Body of pancreas (tissue), 4 donors: ENCODE measurements at regions not wholly inside any gene's neighbourhood (a gene's known extent, or its start where the extent isn't known, plus 50 kb on each side); places are given as distances from the start of the nearest gene placed in this dataset.
"Not testable (repeated sequence)": the region's sequence is repeated elsewhere in the genome, so short reads cannot be mapped to it uniquely, and the experiment has no call there.

ENCODE experiments used
- POLR2A ChIP-seq, 3 donors: fragments of 450-650 bp; IDR thresholded peaks; one replicate each; pipeline ENCODE4 v1.6.1; 2016; ENCODE audit warnings: antibody characterized with exemption in 3 of 3, mild to moderate bottlenecking in 2 of 3
- TF ChIP-seq, protein P1 (sequence below), 7 experiments: fragments of 450-650 bp in 4 of 7; fragments of 200-600 bp in 3 of 7; sonication (generic) in 3 of 7; IDR thresholded peaks; one replicate each; pipeline ENCODE4 v1.5.1; 2016 to 2019; ENCODE audit warnings: antibody characterized with exemption in 7 of 7

DNA sequence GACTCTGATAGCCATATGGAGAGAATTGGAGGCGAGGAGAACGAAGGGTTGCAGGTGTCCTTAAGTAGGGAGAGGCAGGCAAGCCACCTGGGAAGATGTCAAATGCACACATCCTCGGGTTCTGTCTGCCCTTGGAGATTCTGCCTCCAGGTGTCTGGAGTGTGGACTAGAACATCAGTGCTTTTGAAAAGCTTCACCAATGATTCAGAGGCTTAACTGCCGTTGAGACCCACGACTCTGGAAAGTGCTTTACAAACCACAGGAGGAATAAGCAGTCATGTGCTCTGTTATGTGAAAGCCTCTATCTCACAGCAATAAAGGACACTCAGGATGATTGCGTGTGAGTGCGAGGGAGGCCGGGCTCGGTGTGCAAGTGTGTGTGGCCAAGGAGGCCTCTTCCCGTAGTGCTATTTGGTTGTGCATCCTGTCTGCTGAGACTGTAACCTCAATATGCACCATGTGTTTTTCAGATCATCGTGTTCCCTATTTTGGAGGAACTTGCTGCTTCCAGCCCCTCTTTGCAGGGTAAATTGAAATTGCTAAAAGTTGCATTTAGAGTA lies 100.9 kb downstream of the TBC1D26 start:
- TF ChIP-seq, protein P1, sequence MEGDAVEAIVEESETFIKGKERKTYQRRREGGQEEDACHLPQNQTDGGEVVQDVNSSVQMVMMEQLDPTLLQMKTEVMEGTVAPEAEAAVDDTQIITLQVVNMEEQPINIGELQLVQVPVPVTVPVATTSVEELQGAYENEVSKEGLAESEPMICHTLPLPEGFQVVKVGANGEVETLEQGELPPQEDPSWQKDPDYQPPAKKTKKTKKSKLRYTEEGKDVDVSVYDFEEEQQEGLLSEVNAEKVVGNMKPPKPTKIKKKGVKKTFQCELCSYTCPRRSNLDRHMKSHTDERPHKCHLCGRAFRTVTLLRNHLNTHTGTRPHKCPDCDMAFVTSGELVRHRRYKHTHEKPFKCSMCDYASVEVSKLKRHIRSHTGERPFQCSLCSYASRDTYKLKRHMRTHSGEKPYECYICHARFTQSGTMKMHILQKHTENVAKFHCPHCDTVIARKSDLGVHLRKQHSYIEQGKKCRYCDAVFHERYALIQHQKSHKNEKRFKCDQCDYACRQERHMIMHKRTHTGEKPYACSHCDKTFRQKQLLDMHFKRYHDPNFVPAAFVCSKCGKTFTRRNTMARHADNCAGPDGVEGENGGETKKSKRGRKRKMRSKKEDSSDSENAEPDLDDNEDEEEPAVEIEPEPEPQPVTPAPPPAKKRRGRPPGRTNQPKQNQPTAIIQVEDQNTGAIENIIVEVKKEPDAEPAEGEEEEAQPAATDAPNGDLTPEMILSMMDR (IDR thresholded peaks at IDR 0.05), result not testable (repeated sequence)
- TF ChIP-seq POLR2A (IDR thresholded peaks at IDR 0.05), result not testable (repeated sequence)
